ENCODE measurements at regions not wholly inside any gene's neighbourhood (a gene's known extent, or its start where the extent isn't known, plus 50 kb on each side); places are given as distances from the start of the nearest gene placed in this dataset.

- DNase-seq, result no peak
Observed at GRCh38 chr13:107365466-107366215, 797.7 kb upstream of the ARGLU1 start.

DNA sequence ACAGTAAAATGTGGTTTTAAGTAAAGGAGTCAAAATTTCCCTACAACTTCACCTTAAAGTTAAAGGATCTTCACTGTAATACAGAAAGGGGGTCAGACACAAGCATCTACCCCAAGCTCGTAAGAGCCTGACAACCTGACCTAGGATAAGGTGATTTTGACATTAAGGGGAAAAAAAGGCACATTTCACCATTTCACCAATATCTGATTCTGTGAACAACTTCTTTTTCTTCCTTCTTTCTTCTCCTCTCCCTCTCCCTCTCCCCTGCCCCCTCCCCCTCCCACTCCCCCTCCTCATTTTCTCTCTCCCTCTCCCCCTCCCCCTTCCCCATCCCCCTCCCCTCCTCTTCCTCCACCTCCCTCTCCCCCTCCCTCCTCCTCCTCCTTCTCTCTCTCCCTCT, 796.7 kb upstream of the ARGLU1 start:
- no peak for DNase-seq

GRCh38 chr13:107361666-107362065, 793.7 kb upstream of the ARGLU1 start:
- no peak for DNase-seq

DNA sequence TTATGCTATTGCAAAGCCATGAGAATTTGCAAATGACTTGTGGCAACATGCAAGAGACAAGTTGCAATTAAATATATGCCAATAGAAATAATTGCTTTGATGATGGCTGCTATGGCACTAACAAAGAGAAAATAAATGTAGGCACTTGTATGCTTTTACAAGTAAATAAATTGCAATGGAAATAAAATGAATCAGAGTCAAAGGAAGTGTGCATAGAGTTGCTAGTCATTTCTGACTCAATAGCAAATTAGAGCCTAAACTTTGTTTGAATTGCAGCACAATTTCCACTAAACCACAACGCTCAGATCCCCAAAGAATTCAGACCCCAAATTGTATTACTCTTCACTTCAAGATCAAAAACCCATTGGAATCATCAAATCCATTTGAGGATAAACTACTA, 792.1 kb upstream of the ARGLU1 start:
- DNase-seq, result no peak

DNA sequence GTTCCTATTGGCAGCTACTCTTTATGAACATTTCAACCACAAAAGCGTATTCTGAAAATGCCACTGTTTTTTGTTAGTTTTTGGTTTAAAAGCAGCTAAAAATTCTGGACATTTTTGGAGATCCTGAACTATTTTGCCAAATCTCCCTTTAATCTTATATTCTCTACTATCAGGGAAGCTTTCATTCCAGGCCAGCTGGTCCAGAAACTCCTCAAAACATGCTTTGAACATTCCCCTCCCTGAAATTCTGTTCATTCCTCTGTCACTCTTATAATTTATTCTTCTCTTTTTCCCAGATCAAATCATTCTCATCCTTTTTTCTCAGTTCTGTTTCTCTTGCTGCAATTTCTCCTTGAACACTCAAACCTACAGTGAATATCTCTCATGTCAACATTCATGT, 790.9 kb upstream of the ARGLU1 start:
- DNase-seq, result no peak

DNA sequence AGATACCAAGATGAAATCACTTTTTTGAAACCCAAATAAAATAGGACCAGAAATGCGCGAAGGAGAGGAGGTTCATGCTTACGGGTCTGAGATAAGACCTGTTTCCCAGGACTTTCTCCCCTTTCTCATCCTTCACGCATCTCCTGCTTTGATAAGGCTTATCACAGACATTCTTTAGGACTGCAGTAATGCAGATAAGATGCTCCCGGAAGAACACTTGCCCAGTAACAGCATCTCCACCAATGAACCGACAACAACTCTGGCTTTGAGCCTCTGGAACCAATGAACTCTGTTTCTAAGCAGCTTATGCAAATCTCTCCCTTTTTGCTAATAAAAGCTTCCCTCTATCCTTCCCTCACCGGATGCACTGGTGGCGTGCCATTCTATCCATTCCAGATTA, 783.4 kb upstream of the ARGLU1 start:
- DNase-seq, result no peak

- no peak for DNase-seq
Observed at GRCh38 chr13:107348925-107349324, 781.0 kb upstream of the ARGLU1 start.

DNA sequence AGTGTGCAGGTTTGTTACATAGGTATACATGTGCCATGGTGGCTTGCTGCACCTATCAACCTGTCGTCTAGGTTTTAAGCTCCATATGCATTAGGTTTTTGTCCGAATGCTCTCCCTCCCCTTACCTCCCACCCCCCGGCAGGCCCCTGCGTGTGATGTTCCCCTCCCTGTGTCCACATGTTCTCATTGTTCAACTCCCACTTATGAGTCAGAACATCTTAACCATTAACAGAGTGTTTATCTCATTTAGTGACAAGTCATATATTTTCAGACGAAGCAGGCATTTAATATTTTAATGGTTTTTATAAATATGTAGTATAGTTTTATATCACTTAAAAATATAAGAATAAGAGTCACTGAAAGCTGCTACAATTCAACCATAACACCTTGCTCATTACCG, 780.5 kb upstream of the ARGLU1 start:
- DNase-seq, result no peak

DNA sequence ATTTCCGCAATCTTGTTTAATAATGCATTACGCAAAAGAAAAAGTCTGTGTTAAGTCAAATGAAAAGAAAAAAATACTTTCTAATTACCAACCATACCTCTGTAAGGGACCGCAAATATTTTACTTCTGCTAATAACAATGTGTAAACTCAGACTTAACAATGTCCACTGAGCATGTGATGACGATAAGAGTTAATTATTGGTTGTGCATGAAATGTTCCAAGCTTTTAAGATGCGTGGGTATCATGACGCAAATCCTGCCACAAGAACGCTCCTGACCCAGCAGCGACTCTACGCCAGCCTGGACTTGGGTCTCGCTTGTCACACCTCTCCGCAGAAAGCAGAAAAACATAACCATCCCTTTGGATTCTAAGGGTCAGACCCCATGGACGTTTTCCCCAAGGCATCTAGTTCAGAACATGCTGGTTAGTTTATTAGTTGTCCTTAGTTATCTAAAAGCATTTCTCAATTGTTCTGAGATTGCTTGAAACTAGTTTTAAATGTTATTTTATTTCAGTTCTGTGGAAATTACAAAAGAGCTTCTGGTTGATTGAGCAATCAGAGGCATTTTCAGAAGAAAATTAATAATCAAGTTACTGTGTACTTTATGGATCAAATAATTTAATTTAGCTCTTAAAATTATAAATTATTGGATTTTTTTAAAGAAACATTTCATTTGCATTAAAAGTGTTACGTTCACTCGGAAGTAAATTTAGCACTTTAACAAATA, 779.9 kb upstream of the ARGLU1 start:
- no peak for DNase-seq

DNA sequence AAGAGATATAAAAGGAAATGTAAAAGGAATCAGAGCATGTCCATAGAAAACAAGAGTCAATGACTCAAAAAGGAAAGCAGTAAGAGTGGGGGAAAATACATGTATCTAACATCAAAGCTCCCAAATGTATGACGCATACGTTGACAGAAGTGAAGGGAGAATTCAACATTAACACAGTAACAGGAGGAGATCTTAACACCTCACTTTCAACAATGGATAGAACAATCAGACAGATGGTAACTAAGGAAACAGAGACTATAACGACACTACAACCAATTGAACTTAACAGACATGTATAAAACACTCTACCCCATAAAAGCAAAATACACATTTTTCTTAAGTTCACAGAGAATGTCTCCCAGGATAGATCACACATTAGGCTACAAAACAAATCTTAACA, 774.8 kb upstream of the ARGLU1 start:
- DNase-seq, result no peak

DNA sequence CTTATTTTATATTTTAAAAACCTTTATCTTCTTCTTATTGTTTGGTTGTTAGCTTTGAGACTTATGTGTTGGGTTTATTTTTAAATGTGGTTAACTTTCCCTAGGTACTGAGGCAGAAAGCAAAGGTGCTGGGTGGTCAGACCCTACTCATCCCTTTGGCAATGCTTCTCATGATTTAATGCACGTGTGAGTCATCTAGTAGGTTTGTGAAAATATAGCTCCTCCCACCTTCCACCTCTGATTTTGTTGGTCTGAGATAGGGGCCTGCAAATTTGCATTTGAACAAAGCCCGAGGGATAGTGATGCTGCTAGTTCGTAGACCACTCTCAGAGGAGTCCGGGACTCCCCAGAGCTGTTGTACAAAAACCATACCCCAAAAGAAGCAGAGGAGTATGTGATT, 771.3 kb upstream of the ARGLU1 start:
- DNase-seq, result no peak

GRCh38 chr13:107332188-107332587, 764.3 kb upstream of the ARGLU1 start:
- DNase-seq, result no peak

- DNase-seq, result no peak
Observed at GRCh38 chr13:107331359-107331758, 763.4 kb upstream of the ARGLU1 start.

GRCh38 chr13:107330484-107330883, 762.5 kb upstream of the ARGLU1 start:
- DNase-seq, result no peak

- DNase-seq, result no peak
Observed at GRCh38 chr13:107329991-107330390, 762.1 kb upstream of the ARGLU1 start.

GRCh38 chr13:107324416-107325204, 756.7 kb upstream of the ARGLU1 start:
- no peak for DNase-seq

DNA sequence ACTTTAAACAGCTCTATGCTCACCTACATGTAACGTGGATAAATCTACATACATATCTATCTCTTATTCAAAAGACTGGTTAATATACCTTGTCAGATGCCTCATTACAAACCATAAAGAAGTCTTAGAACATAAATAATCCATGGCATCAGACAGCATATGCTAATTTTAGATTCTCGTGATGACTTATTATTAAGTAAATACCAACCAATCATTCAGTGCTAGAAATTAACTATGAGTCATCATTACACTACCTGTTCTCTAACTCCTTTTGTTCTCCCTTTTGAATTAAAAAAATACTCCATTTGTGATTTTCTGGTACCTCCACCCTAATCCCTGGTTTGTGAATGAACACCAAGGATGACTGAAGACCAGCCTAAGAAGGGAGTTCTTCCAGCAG, 754.3 kb upstream of the ARGLU1 start:
- no peak for DNase-seq

DNA sequence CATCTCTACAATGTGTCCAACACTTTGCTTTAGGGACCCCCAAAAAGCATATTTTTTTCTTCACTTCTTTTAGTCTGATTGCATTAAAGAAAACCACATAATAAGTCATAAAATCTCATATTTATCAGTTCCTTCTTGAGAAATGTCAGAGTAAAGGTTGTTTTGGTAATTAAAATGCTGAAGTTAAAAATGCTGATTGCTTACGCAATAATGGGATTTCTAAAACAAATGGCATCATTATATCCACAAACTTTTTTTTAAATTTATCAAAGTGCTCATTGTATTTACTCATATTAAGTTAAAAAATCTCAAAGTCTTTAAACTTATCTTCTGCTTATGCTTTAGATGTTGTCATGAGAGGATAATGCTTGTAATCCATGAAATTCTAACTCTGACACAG, 737.2 kb upstream of the ARGLU1 start:
- no peak for DNase-seq

DNA sequence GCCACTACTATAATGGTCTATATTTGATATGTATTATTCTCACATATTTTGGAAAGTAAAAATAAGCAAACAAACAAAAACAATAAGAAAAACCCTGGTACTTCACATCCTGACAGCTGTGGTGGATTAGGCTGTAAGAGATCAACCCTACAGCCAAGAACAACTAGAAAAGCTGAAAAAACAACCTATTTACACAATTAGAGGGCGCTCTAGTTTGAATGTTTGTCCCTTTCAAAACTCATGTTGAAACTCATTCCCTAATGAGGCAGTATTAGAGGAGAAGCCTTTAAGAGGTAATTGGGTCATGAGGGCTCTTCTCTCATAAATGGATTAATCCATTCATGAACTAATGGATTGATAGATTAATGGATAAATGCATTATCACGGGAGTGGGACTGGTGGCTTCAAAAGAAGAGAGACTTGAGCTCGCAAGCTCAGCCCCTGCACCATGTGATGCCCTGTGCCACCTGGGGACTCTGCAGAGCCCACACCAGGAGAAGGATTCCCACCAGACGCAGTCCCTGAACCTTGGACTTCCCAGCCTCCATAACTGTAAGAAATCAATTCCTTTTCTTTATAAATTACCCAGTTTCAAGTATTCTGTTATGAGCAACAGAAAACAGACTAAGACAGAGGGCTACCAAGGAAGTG, 733.9 kb upstream of the ARGLU1 start:
- no peak for DNase-seq

DNA sequence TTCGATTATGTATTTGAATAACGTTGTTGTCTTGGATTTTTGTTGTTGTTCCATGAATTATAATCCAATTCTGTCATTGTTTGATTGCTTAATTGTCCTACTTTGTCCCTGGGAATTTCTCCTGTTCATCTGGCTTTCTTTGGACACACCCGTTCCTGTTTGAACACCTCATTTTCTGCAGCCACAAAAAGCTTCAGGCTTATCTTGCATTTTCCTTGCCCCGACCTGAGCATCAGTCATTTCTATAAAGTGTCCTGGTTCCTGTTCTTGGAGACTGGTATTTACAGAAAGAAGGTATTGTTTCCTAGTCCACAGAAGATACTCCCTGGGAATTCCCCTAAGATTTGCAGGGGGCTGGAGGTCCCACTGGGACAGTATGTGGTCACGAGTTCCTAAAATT, 731.8 kb upstream of the ARGLU1 start:
- no peak for DNase-seq

DNA sequence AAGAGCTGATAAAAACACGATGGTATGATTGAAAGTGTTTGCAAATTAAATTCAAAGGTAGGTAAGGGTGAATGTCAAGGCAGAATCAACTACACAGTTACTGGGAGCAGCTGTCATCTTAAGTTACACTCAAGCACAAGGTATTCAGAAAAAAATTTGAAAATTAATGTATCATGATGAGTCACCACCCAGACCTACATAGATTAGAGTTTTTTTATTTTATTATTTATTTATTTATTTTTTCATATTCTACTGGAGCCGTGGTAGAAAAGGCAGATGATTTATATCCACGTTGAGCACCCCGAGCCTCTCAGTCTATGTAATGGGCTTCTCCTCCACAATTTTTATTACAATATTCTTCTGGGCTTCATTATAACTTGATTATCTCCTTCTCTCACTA, 728.9 kb upstream of the ARGLU1 start:
- DNase-seq, result no peak

GRCh38 chr13:107295416-107296140, 727.6 kb upstream of the ARGLU1 start:
- no peak for DNase-seq

GRCh38 chr13:107293924-107294323, 726.0 kb upstream of the ARGLU1 start:
- DNase-seq, result no peak

Data from NCI-H446 treated with DMSO at 0.1 percent for 48 hours (cell line).